Midbrain (tissue), 1 donor: ENCODE measurements at regions not wholly inside any gene's neighbourhood (a gene's known extent, or its start where the extent isn't known, plus 50 kb on each side); places are given as distances from the start of the nearest gene placed in this dataset.
"Not testable (repeated sequence)": the region's sequence is repeated elsewhere in the genome, so short reads cannot be mapped to it uniquely, and the experiment has no call there.

ENCODE experiments used
- DNase-seq: peaks from one replicate; lab custom pipeline; 2025; lab: John Stamatoyannopoulos, UW

GRCh38 chr1:143839182-143839581 lies 132.6 kb downstream of the FAM72C start:
- DNase-seq: not testable (repeated sequence)

GRCh38 chr1:143838598-143838929 lies 133.2 kb downstream of the FAM72C start:
- not testable (repeated sequence) for DNase-seq

GRCh38 chr1:143837924-143838597 lies 133.7 kb downstream of the FAM72C start:
- DNase-seq: not testable (repeated sequence)

- not testable (repeated sequence) for DNase-seq
These were observed 138.4 kb downstream of the FAM72C start for GRCh38 chr1:143833376-143833775.

- DNase-seq: not testable (repeated sequence)
These were observed 139.4 kb downstream of the FAM72C start for GRCh38 chr1:143832379-143832716.

GRCh38 chr1:143831479-143832378 lies 140.1 kb downstream of the FAM72C start:
- DNase-seq: not testable (repeated sequence)

- not testable (repeated sequence) for DNase-seq
These were observed 145.6 kb downstream of the FAM72C start for GRCh38 chr1:143826162-143826561.

- not testable (repeated sequence) for DNase-seq
These were observed 147.5 kb downstream of the FAM72C start for GRCh38 chr1:143824266-143824665.

GRCh38 chr1:143820058-143820457 lies 151.7 kb downstream of the FAM72C start:
- not testable (repeated sequence) for DNase-seq

- not testable (repeated sequence) for DNase-seq
These were observed 155.4 kb downstream of the FAM72C start for GRCh38 chr1:143816369-143816768.

GRCh38 chr1:143805374-143805773 lies 166.4 kb downstream of the FAM72C start:
- not testable (repeated sequence) for DNase-seq

- not testable (repeated sequence) for DNase-seq
These were observed 167.0 kb downstream of the FAM72C start for GRCh38 chr1:143804707-143805356.

- DNase-seq: not testable (repeated sequence)
These were observed 167.8 kb downstream of the FAM72C start for GRCh38 chr1:143803927-143804411.

GRCh38 chr1:143803095-143803494 lies 168.7 kb downstream of the FAM72C start:
- DNase-seq: not testable (repeated sequence)

- not testable (repeated sequence) for DNase-seq
These were observed 172.1 kb downstream of the FAM72C start for GRCh38 chr1:143799568-143800187.

- not testable (repeated sequence) for DNase-seq
These were observed 175.4 kb downstream of the FAM72C start for GRCh38 chr1:143796369-143796768.

GRCh38 chr1:143792047-143792937 lies 179.5 kb downstream of the FAM72C start:
- DNase-seq: not testable (repeated sequence)

GRCh38 chr1:143786381-143786780 lies 185.4 kb downstream of the FAM72C start:
- not testable (repeated sequence) for DNase-seq

- not testable (repeated sequence) for DNase-seq
These were observed 185.9 kb downstream of the FAM72C start for GRCh38 chr1:143785883-143786282.

GRCh38 chr1:143784239-143784882 lies 187.4 kb downstream of the FAM72C start:
- DNase-seq: not testable (repeated sequence)
